T-helper 1 cell treated with Interleukin-12 subunit alpha and Interleukin-12 subunit beta and Interleukin-4 antibody, amounts not matched to agents 30 ng/mL and 1 ng/mL, for 36 hours (primary cell): ENCODE measurements at regions not wholly inside any gene's neighbourhood (a gene's known extent, or its start where the extent isn't known, plus 50 kb on each side); places are given as distances from the start of the nearest gene placed in this dataset.
"Not testable (repeated sequence)": the region's sequence is repeated elsewhere in the genome, so short reads cannot be mapped to it uniquely, and the experiment has no call there.

Experiments used
- intact Hi-C: fragments of 100-400 bp; cut with micrococcal nuclease; formaldehyde crosslinking; loops from one replicate; pipeline ENCODE4 v1.15.1; 2024

DNA sequence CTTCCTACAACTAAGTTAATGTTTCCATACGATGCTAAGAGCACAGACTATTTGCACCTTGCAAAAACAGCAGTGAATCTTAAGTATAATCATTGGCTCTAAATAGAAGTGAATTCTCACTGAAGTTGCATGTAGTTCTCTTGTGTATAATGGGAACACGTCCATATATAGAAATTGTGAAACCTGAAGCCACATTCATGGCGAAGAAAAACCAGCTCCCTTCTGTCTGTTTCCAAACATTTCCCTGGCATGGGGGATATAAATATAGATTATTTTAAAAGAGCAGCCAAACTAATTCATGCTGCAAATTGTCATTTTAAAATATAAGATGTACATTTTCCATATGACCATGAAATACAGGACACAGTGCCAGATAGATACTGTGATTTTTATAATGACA lies 71.1 kb downstream of the TRAM1L1 start:
- intact Hi-C loops = no loop called here

DNA sequence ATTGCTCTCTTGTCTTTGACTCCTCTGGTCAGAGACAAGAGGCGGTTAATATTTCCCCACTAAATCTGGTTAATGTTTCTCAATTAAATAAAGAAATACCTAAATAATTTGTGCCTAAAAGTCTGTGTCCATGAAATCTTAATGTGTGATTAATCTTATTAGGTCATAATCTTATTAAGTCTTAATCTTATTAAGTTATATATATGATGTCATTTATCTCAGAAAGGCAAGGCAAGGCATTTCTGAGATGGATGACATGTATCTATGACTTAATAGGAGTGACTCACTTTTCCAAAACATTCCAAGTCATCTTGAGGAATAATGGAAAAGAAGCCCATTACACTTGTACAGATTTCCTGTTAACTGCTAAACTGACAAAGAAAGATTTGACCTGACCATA lies 74.7 kb downstream of the TRAM1L1 start:
- intact Hi-C loops = no loop called here

DNA sequence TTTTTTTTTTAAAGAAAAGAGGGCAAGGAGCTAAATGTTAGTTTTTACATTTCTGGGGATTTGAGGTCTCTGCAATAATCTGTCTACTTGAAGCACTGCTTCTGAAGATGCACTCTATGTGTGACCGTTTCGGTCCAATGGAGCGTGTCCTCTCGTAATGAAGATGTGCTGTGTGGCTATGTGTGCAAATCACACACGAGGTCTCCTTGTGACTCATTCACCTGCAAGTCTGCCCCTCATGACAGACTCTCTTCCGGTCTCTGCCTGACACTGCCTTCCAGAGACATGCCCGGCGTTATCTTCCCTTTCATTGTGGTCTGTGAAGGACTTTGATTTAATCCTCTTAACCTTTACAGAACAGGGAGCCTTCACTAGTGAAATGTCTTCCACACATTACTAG lies 84.3 kb downstream of the TRAM1L1 start:
- intact Hi-C loops = no loop called here

- intact Hi-C loops = no loop called here
Observed at GRCh38 chr4:116982656-116983055, 102.7 kb downstream of the TRAM1L1 start.

- intact Hi-C loops = not testable (repeated sequence)
Observed at GRCh38 chr4:116980436-116980835, 104.9 kb downstream of the TRAM1L1 start.

- intact Hi-C loops = no loop called here
Observed at GRCh38 chr4:116959045-116959444, 126.3 kb downstream of the TRAM1L1 start.

DNA sequence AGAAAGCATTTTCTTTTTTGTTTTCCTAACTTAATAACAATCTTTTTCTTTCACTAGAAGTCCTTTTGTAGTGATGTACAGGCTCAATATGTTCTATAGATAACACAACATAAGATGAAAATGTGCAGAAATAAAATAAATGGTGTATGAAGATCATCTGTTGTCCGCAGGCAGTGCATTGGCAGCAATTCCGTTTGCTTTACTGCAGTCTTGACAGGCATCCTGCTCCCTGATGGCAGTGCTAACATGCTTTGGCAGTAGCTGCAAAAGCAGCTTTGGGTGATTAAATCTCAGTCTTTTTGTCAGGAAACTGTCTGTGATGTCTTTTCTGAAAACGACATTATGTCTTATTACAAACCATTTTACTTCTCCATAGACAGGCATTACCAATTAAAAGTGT lies 131.4 kb downstream of the TRAM1L1 start:
- intact Hi-C loops = no loop called here

GRCh38 chr4:116952530-116953136 lies 132.7 kb downstream of the TRAM1L1 start:
- intact Hi-C loops = no loop called here

DNA sequence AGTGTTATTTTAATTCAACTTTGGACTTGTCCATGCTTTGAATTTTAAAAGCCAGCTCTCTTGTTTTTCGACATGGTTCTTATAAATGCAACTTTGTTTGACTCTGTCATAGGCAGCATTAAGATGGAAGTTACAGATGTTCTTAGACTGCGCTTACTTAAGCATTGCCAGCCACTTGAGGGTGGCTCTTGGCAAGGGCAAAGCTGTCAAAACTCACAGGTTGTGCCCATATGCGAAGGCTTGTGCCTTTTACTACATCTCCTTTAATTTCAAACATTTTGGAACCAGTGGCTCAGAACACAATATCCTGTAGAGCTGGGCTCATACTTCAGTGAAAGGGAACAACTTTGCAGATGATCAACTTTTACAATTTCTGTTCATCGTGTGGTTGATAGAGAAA lies 135.5 kb downstream of the TRAM1L1 start:
- intact Hi-C loops = no loop called here

- intact Hi-C loops = no loop called here
Observed at GRCh38 chr4:116942315-116942714, 143.1 kb downstream of the TRAM1L1 start.

DNA sequence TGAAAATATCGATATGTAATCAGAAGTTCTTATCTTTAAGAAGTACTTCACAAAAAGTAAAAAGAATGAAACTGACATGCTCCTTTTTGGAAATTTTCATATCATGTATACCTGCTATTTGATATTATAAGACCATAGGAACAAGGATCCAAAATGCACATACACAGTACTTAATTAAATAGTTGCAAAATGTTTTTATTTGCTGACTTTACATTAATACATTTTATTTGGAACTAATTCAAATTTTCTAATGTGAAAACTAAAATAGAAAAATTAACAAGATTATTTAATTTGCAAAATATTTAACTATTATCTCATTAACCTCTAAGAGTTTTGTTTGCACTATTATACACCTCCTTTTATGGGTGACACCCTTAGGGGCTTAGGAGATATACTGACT lies 155.0 kb downstream of the TRAM1L1 start:
- intact Hi-C loops = no loop called here

GRCh38 chr4:116926631-116927295 lies 158.6 kb downstream of the TRAM1L1 start:
- intact Hi-C loops = no loop called here

- intact Hi-C loops = no loop called here
Observed at GRCh38 chr4:116925900-116926457, 159.4 kb downstream of the TRAM1L1 start.

DNA sequence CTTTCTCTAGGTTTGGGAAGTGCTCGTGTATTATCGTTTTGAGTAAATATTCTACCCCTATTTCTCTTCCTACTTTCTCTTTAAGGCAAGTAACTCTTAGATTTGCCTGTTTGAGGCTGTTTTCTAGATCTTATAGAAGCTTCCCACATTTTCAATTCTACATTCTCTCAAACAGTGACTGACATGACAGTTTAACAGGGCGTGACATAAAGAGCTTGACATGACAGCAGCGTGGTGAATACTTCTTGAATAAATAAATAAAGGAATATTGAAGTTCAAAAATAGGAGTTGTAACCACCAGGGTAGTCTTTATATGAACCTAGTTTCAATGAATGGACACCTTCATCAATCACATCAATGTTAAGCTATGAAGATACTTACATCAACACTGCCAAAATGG lies 162.0 kb downstream of the TRAM1L1 start:
- intact Hi-C loops = no loop called here

DNA sequence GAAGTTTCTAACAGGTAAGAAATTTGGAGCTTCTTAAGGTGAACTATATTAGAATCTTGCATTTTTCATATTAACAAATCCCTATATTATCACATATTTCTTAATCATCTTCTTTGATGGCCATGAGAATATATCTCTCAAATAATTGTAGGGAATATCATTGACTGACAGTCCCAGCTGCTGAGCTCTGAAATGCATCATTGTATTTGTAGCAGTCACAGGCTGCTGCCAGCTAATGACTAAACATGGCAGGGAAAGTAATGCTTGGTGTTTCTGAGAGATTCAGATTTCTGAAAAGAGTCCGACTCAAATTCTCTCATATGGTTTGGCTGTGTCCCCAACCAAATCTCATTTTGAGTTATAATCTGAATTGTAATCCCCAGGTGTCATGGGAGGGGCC lies 171.9 kb downstream of the TRAM1L1 start:
- intact Hi-C loops = no loop called here

DNA sequence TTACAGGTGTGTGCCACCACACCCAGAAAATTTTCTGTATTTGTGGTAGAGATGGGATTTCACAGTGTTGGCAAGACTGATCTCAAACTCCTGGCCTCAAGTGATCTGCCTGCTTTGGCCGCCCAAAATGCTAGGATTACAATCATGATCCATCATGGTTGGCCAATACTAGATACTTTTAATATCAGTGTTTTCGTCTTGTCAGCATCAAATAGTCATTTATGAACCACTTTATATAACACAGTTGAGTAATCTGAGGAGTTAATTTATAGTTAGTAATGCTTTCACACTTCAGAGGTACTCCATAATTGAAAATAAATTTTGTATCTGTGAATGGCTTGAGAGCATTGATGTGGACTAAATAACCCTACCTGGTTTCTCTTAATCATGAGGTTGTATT lies 178.6 kb downstream of the TRAM1L1 start:
- intact Hi-C loops = no loop called here

DNA sequence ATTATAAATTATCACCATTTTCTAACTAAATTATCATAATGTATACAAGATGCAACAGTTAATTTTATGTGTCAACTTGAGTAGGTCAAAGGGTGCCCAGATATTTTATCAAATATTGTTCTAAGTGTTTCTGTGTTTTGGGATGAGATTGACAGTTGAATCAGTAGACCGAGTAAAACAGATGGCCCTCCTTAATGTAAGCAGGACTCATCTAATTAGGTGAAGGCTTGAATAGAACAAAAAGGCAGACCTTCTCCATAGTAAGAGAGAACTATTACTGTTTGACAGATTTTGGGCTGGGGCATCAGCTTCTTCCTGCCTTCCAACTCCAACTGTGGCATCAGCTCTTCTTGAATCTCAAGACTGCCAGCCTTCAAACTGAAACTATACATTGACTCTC lies 185.8 kb downstream of the TRAM1L1 start:
- intact Hi-C loops = no loop called here

DNA sequence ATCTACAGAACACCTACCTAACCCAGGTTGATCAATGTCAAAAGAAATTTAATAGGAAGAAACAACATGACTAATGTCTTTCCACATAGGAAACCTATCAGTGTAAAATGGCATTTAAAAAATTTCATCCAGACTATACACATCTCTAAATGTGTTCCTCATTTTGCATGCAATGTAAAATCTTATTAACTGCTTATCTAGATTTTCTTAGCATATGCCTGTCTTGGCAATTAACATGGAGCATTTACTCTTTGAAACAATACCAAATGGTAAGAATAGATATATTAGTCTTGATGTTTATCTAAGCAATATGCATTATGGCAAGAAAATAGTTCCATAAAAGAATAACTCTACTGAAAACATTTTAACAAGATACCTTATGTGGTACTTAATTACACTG lies 199.8 kb downstream of the TRAM1L1 start:
- intact Hi-C loops = no loop called here

DNA sequence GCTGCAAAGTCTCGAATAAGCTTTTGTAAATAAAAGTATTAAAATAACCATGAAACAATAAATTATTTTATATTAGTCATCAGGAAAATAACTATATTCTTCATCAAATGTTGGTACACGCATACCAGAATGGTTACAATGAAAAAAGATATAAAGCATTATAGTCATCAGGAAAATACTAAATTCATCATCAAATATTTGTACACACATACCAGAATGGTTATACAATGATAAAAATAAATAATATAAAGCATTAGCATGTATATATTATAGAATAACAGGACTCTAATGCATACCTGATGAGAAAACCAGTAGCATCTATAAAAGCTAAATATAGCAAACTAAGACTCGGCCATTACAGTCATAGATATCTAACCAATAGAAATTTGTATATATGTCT lies 202.9 kb downstream of the TRAM1L1 start:
- intact Hi-C loops = no loop called here

DNA sequence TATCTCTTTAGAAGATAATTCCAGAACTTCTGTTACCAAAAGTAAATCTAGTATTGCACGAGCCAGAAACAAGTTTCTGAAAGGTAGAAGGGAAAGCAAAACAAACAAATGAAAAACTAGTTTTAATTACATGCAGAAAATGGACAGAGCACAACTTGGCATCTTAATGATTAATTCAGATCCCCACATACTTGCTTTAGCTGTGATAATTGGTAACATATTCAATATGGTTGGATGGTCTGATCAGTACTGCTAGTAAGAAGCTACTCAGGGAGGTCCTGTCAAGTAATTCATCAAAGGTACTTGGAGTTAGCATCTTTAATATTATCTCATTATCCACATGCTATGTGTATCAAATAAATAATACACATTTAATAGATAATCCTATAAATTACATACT lies 204.3 kb downstream of the TRAM1L1 start:
- intact Hi-C loops = no loop called here

- intact Hi-C loops = no loop called here
Observed at GRCh38 chr4:116880625-116881024, 204.8 kb downstream of the TRAM1L1 start.

DNA sequence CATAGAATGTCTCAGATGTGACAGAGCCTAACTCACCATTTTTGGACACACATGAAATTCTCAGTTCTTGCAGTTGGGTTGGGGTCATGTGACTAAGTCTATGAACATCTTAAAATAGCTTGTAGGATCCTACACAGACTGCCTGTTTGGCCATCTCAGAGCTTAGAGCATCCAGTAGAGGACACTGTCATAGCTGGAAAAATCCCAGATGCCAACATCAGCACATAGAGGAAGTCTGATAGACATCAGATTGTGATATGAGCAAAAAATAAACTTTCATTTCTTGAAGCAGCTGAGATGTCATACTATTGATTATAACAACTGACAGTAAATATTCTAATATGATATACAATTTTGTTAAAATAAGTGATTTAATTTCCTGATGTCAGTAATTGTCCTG lies 207.1 kb downstream of the TRAM1L1 start:
- intact Hi-C loops = no loop called here

- intact Hi-C loops = no loop called here
Observed at GRCh38 chr4:116877069-116877468, 208.3 kb downstream of the TRAM1L1 start.
